NCI-H748 (cell line): ENCODE measurements at regions not wholly inside any gene's neighbourhood (a gene's known extent, or its start where the extent isn't known, plus 50 kb on each side); places are given as distances from the start of the nearest gene placed in this dataset.

Experiments
- DNase-seq: peaks from one replicate; lab custom pipeline; 2025; ENCODE audit not compliant: unreplicated experiment; lab: John Stamatoyannopoulos, UW

DNA sequence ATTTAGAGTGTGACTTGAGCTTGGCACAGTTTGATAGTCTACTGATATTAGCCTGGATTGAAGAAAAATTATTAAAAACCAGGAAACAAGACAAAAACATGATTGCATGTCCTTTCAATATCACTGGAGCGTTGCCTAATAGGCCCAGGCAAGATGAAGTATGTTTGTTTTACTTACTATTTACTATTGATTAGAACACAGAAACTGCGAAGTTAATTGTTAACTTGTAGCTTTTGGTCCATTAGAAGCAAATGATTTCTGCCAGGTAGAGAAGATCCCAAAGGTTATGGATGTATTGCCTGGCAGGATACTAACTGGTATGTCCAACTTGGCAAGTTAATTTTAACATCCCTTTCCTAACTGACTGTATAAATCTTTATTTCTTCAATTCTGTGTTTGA, 268.9 kb downstream of the ETNK1 start:
- no peak for DNase-seq

DNA sequence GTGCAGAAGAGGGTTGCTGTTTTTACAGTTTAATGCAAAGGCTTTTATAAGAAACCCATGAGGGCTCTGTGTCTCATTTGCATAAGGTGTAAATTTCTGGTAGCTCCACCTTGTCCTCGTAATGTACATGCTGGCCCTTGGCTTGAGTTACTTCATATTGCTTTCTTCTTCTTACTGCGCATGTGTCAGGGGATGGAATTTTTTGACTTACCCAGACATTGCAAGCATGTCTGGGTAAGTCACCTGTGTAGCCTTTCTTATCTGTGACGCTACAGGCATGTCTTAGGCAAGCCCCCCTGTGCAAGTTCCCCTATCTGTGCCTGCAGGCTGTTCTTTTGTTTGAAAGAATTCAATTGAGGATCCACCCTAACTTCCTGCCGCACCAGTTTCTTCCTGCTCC, 274.2 kb downstream of the ETNK1 start:
- DNase-seq, result no peak

DNA sequence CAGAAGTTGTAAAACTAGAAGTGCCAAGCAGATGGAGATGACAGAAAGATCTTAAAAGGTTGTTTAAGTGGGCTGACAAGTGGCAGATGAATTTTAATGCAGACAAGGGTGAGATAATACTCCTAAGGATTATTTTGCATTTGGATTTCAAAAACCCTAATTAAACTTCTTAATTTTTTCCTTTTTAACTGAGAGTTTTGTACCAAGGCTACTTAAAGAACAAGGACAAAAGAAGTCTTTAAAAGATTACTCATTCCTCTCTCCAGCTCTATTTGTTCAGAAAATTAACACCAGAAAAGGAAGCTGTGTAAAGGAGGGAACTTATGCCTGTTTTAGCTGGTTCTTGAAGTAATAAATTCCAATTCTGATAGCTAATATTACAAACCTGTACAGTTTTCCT, 275.4 kb downstream of the ETNK1 start:
- no peak for DNase-seq

DNA sequence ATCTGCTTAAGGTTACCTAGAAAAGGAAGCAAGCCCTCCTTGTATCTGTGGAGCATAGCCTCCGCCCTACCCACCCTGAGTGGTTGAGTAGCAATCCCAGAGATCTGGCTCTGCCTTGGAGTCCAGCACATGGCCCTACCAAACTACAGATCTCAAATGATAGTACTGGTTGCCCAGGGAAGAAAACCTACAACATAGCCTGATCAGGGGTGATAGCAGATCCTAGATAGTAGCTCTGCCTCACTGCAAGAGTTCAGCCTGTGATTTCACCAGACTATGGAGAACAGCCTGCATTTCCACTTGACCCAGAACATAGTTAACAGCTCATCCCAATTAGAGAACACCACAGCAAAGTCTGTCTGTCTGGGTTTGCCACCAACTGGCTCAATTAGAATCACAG, 279.5 kb downstream of the ETNK1 start:
- DNase-seq, result no peak

DNA sequence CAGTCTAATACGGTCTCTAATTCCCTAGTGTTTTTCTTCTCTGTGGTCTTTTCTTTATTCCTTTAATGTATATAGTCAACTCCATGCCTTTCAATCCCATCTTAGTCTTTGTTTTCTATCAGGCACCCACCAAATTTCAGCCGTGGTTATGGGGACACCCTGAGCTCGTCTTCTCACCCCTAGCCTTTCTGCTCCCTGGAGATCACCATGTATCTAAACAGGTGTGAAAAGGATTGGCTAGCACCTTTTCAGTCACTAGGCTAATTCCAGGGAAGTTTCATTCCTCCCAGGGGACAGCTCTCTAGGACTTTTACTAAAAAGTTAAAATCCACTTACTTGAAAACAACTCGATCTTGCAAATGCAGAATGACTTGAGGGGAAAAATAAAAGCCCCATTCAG, 291.3 kb downstream of the ETNK1 start:
- DNase-seq, result no peak

DNA sequence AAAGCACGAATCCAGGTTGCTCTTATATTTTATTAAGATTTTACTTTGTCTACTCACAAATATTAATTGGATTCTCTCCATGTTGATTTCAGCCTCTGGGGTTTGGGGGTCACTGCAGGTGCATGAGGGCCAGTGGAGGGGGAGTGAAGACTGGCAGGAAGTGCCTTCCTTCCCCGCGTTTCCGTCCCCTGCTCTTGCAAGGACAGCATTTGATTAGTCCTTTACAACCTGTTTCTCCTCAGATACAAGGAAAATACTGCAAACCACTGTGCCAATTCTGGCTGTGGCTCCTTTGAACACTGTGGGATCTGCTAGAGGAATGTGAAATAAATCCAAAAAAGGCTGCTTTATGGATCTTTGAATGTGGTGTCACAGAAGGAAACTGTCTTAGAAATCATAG, 291.8 kb downstream of the ETNK1 start:
- DNase-seq, result no peak

DNA sequence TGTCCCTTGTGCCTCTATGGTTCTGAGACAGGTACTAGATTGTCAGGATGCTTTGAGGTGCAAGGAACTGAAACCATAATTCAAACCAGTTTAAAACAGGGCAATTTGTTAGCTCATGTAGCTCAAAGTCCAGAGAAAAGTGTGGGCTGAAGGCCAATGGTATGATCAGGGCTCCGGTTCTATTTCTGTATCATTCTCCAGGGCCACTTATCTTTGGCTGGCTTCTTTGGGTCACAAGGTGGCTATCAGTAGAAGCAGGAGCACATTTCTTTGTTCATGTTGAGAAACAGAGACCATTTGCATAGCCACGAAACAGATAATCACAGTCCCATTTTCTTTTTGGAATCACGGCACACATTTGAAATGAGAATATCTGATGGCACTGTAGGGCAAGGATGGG, 294.9 kb downstream of the ETNK1 start:
- no peak for DNase-seq

DNA sequence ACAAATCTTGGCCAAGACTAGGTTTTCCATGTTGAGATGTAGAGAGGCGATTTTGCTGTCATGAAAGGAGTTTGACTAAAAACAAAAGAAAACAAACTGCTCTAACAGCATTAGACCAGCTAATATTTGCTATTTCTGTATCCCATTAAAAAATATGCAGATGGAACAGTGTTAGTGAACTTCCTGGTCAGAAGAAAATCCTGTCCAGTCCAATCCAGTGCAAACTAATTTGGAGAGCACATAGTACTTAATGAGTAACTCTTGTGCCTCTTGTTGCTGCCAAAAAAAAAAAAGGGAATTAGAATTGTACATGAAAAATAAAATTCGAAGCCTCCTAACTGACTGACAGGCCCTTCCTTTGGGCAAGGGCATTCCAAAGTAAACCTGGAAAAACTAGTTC, 298.8 kb downstream of the ETNK1 start:
- DNase-seq, result no peak

DNA sequence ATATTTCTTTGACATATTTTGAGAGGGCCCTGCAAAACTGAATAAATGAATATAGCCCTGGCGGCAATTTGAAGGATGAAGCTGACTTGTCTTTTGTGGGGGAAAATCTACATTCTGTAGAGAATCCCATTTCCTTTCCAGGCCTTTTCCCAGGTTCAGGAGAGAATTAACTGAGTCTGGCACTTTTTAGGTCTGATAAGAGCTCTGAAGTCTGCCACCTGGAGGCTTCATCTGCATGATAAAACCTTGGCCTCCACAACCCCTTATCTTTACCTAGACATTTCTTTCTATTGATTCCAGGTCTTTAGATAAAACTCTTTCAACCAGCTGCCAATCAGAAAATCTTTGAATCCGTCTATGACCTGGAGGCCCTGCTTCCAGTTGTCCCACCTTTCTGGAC, 299.4 kb downstream of the ETNK1 start:
- DNase-seq, result no peak

DNA sequence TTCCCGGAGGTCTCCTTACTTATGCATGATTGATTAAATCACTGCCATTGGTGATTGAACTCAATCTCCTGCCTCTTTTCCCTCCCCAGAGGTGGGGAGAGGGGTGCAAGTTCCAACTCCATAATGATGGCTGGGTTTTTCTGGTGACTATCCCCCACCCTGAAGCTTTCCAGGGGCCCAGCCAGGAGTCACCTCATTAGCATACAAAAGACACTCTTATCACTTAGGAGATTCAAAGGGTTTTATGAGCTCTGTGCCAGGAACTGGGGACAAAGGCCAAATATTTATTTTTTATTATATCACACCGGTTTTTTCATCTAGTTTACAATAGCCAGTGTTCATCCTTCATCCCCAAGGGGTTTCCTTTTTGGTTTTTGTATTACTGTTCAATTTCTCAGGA, 300.7 kb downstream of the ETNK1 start:
- DNase-seq, result no peak

DNA sequence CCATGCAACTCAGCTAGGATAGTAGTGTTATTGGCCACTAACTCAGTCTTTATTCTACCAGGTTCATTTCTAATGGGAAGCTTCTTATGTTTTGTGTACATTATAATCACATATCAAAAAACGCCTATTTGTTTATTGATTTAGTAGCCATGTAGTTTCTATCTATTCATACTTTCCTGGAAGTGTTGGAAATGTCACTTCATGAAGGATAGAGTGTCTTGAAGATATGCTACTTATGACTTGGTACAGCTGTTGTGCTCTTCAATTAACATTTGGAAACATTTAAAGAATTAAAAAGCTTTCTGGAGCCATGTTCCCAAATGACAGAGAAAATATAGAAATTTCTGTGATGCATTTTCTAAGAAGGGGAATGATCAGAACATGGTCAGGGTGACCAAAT, 307.5 kb downstream of the ETNK1 start:
- DNase-seq, result no peak

DNA sequence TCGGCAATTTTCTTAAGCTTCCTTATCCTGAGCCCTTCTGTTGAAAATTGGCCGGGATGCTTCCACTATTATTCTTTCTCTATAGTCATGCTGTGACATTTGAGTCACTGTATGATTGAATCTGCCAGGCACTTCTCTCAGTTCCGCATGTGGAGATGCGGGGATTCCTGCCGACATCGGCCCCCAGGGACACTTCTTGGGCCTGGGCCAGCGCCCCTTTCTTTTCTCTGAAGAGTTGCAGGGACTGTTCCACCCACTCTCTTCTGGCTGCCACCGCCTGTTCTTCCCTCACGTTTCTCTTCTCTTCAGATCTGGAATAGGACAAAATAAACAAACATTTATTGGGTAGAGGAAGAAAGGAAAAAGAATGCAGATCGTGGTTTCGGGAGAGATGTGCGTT, 310.1 kb downstream of the ETNK1 start:
- no peak for DNase-seq

DNA sequence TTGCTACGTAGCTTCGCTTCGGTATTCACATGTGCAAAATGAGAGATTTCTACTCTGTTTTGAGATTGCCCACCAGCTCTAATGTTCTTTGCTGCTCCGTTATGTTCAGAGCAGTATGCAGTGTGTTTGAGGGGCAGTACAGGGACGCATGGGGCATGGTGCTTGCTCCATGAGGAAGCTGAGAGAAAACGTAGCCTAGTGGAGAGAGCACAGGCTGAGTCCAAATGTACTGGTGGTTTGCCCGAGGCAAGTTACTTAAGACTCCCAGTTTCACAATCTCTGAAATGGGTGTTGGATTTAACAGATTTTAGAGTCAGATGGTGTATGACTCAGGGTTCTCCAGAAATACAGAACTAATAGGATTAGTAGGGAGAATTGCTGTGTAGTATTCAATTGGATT, 310.5 kb downstream of the ETNK1 start:
- DNase-seq, result no peak

DNA sequence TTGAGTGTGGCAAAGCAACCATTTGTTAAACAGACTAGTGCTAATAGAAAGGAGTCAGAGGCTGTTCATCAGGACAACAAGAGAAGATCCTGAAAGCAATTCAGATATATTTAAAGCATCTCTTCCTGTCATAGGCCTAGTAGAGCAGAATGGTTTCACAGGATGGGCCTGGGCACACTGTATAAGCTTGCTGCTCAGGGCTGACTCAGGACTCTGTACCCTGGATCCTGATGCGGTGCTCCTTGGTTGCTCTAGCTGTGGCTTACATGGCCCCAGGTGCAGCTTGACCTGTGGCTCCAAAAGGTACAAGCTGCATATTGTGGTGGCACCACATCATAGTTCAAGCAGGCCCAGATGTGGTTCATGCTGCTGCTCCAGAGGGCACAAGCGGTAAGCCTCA, 313.4 kb downstream of the ETNK1 start:
- no peak for DNase-seq

DNA sequence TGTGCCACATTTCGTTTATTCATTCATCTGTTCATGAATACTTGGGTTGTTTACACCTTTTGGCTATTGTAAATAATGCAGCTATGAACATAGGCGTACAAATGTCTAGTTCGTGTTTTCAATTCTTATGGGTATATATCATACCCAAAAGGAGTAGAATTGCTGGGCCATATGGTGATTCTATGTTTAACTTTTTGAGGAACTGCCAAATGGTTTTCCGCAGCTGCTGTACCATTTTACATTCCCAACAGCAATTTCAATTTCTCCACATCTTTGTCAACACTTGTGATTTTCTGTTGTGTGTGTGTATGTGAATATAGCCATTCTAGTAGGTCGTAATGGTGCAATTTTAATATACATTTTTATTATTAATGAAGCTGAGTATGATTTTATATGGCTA, 326.2 kb downstream of the ETNK1 start:
- no peak for DNase-seq

DNA sequence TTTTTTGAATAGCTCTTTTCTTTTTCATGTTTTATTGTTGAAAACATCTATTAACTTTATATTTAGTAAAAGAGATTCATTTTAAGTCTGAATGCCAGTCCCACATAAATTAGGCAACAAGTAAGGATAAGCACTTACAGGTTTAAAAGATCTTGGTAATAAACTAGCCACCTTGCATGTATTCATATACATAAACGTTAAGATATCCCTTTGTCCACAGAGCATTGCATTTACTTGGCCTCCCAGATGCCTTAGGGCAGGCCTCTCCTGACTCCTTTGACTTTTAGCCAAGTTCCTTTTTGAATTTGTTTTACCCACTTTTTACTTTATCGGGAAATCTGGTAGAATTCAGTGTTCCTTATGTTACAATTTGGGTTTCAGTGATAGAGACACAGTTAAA, 331.7 kb downstream of the ETNK1 start:
- no peak for DNase-seq

DNA sequence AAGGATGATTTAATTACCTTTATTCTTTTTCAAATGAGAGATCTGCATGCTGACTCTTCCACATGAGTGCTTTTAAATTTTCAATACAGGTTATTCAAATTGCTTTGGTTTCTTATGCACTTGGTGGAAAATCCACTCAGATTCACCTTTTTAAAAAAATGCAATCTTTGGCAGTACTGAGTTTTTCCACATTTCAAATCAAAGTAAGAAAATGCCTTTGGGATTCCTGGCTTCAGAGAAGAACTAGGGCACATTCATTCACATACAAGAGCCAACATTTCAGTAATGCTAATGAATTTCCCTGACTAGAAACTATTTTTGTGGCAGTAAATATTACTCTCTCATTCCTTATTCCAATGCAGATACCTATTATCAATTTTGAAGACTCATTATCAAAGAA, 342.2 kb downstream of the ETNK1 start:
- no peak for DNase-seq

DNA sequence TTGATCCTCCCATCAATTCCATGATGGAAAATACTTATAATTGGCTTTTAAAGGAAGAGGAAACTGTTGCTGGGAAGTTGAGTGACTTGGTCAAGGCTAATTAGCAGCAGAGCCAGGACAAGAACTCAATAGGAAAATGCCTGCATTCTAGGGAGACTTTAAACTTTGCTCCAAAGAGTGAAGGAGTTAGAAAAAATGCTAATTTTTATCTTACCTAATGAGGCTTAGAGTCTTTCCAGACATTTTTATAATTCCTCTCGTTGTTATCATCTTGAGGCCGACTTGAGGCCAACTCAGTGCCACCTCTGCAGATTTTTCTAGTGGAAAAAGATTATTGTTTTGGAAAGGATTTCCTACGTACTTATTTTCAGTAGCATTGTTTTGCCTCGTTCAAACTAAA, 344.6 kb downstream of the ETNK1 start:
- no peak for DNase-seq

DNA sequence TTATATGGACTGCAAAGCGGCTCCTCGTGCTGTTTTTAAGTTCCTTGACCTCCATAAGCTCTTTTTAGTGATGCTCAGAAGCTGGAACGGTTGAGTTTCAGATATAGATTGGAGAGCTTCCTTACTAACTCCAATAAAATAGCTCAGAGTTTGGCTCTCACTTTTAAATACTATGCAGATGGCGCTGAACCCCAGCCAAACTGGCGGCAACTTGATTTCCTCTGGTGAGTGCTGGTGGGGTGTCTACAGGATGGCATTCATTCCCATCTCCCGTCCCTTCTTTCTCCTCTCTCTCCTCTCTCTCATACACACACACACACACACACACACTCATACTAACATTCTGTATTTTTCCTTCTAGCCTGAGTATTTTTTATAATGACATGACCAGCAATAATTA, 346.3 kb downstream of the ETNK1 start:
- no peak for DNase-seq

DNA sequence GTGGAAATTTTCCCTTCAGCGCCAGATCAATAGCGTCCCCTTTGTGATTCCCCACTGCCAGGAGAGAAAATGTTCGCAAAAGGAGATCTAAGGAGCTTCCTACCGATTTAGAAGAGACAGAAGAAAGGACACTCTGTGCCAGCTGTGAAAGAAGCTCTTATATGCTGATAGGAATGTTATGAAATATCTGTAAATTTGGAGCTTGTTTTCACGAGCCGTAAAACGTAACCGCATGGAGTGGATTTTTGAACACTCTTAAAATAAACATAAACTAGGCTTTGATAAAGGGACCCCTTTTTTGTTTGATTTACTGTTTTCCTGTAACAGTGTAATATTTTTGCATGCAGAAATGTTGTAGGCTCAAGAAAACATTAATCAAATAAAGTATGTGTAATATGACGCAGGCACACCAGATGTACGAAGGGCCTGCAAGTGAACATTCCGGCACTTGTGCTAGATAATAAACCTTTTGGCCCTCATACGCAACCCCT, 346.8 kb downstream of the ETNK1 start:
- DNase-seq, result no peak

DNA sequence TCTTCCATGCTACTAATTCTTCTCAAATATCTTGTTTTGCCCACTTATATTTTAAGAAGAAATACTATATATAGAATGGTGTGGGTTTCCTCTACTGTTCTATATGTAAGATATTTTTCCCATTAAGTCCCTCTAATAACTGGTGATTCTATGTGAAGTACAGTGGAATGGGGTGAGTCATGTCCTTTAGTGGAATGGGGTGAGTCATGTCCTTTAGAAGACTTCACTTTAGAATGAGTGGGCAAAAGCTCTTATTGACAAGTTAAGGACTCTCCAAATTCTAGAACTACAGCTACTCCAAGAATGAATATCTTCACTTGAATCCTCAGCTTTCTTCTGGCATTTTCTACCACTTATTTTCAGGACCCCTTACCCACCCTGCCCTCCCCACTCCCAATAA, 349.9 kb downstream of the ETNK1 start:
- DNase-seq, result no peak

DNA sequence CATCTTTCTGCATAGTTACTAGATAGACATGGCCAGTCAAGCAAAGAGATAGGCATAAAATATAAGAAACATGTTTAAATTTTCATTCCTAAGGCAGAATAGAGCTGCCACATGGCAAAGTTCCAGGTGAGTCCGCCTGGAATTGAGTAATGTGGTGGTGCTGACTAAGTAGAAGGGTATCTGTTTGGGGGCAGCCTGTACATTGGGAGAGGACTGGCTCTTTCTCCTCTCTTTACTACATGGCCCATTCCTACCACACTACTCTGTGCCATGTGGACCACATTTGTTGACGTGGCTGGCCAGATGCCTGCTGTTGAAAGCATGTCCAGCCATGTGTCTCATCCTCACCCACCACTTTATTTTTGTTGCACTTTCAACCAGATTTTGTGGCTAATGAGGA, 354.0 kb downstream of the ETNK1 start:
- DNase-seq, result no peak

DNA sequence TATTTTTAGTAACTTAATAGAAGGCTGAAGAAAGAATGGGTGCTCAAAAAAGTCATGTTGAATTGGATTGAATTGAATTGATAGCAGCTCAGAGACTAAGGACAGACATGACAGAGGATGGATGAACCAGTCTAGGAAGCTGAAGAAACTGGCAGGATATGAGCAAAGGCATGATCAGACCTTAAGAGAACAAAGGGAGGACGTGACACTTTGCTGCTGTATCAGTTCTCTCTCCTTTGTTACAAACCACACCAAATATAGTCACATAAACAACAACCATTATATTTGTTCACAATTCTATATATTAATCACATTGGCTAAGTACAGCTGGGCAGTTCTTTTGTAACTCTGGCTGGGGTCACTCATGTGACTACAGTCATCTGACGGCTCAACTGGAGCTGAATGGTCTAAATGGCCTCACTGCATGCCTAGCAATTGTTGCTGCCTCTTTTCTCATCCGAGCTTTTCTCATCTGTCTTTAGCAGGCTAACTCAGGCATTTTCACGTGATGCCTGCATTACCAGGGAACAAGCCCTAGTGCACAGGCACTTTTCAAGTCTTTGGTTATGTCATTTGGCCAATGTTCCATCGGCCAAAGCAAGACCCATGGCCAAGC, 355.0 kb downstream of the ETNK1 start:
- DNase-seq, result no peak

DNA sequence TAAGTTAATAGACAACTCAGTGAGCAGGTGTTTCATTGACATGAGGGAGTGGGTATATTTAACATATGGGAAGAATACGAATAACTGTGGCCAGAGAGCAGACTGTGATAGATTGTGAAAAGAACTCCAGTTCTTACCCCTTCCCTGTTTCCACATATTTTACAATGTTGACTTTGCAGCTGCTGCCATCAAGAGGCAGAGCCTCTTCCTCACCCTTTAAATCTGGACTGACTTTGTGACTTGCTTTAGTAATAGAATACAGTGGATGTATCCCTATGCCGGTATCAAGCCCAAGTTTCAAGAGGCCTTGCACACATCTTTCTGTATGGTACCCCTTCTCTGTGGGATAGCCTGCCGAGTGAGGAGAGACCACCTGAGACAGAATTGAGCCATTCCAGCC, 356.7 kb downstream of the ETNK1 start:
- no peak for DNase-seq
